ENCODE measurements at regions not wholly inside any gene's neighbourhood (a gene's known extent, or its start where the extent isn't known, plus 50 kb on each side); places are given as distances from the start of the nearest gene placed in this dataset.
"Not testable (repeated sequence)": the region's sequence is repeated elsewhere in the genome, so short reads cannot be mapped to it uniquely, and the experiment has no call there.

DNA sequence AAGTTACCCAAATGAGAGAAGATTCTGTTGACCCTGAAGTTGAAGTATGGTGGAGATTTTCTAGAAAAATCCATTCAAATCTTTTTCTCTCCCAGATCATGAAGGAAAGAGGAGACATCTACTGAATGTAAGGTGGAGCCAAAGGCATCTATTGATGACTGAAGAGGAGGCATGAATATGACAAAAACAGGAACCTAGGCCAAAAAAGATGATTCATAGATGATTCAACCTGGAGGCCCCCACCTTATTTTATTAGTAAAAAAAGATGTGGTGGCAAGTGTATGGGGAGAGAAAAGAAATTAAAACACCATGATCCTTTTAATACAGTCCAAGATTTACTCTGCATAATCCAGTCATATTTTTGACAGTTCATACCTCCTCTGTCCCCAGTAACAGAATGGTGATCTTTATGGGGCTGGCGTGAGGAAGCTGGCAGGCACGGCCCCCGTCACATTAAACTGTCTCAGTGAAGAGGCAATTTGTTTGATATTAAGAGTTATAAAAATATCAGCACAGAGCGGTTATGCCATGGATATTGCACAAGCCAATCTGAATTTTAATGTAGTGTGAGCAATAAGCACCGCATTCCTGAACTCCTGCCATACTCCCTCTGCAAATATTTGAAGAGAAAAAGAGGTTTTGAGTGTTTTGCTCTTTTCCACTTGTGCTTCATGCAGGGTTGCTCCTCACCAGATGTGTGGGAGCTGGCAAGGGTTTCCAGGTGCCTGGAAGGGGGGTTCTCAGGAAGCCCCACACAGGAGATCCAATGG, 94.4 kb downstream of the TRIM43 start:
- peak; percentile 43 for DNase-seq

DNA sequence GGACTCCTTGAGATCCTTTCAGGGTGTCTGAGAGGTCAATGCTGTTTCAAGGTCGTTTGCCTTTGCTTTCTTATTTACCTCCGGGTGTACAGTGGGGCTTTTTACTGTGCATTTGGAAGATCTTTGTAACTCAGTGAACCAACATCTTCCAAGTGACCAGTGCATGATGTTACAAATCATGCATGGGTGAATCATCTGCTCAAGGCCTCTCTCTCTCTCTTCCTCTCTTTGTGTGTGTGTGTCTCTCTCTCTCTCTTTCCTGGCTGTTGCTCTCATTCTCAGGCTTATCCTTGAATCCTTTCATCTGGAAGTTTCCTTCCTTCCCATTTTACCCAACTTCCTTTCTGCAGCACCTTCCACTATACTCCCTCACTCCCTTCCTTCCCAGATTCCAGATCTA, 96.1 kb downstream of the TRIM43 start:
- not testable (repeated sequence) for DNase-seq

DNA sequence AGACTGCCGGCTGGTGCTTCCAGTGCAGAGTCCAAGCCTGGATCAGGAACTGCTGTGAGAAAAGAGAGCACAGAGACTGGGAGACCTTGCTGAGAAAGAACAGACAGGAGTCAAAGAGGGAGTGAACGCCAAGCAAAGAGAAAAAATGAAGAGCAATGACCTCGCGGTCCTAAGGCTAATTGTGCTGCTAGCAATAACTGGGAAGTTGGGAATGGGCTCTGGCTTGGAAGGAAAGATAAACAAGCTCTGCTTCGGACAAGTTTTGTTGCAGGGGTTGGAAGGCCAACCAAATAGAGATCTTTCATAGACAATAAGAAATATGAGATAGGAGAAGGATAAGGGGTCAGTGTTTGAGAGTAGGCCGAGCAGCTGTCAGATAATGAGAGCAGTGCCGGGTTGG, 99.4 kb downstream of the TRIM43 start:
- not testable (repeated sequence) for DNase-seq

DNA sequence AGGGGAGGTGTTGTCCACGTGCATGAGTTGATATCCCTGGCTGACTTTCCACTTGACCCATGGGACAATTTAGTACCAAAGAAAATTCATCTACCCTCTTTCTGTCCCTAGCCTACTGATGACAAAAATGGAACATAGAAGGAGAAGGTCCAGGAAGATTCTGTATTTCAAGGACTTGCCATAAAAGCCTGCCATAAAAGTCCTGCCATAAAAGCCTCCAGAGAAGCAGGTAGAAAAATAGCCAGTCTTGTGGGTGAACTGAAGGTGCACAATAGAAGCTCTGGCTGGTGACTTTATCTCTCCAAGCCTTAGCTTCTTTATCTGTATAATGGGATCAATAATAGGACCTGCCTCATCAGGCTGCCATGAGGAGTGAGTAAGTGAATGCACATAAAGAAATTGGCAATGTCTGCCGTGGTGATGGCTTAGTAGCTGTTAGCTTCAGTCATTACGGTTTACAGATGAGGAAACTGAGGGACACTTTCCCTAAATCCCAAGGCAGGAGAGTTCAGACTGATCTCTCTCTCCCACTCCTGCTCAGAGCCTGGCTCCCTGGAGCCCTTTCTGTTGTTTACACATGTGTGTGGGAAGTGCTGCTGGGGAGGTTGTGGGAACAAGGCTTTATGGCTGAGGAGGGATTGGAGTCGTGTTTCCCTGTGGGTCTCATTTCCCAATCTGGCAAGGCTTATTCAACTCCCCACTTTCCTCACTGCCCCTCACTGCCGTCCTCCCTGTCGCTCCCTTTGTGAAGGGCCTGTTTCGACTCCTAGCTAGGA, 101.5 kb downstream of the TRIM43 start:
- not testable (repeated sequence) for DNase-seq

DNA sequence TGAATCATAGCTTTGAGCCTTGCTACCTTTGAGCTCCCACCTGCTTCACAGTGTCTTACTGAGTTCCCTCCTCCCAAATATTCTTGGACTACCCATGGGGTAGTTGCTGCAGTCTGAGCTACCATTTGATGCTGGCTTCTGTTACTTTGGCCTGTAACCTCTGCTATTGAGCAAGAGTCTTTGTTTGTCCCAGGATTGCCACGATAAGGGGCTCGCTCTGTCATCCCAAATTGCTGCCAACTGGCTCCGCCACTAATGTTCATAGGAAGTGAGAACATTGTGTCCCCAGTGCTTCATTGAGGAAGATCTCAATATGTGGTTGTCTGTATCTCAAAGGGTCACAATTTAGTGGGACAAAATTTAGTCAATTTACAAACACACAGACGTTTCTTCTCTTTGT, 103.8 kb downstream of the TRIM43 start:
- no peak for DNase-seq

DNA sequence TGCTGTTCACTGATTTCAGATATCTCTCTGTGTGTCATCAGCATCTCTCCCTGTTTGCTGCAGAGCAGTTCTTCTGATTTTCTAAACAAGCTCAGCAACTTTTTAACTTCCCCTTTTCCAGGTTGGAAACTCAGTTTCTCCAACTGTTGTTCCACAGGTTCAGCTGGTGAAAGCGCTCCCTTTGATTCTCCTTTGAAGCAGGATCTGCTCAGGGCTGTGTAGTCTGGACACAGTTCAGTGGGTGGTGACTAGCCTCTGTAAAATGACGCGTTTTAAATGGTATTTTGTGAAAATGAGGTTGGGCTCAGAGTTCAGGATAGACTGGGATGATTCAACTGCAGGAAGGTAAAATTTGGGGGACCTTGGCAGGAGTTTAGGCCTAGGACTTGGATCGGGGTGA, 106.3 kb downstream of the TRIM43 start:
- no peak for DNase-seq

DNA sequence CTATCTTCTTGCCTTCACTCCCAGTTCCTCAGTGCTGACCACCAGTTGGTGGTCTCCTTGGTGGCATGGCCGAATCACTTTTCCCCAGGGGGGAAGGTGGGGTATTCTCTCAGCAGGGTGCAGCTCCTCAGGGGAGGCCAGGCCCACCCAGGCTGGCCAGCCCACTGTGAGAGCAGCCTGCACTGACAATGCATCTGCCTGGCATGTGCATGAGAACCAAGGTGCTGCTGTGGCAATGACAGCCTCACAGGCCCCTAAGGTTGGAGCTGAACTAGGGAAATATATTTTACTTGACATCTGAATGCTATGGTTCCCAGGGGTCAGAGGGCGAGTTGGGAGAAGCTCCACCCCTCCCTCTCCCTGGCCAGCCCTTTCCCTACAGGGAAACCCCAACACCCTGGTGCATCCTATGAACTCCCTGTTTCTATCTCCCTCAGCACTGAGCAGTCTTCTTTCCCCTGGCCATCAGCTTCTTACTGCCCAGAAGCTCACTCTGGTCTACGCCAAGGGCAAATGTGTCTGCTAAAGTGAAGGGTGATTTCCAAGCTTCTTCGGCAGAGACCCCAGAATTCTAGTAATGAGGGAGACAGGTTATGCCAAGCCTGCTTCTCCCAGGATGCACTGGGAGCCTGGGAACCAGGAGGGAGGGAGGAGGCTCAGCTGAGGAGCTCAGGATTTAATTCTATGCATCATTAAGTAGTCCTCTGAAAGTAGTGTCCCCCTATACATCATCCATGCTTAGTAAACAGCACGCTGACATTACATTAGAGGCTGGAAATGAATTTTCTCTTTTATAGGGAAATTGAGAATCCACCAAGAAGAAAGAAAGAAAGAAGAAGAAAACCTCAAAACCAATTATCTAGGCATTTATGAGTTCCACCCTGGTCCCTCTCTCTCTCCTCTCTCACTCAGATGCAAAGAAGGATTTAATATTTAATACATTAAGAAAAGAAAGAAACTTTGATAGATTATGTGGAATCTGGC, 107.7 kb downstream of the TRIM43 start:
- not testable (repeated sequence) for DNase-seq

DNA sequence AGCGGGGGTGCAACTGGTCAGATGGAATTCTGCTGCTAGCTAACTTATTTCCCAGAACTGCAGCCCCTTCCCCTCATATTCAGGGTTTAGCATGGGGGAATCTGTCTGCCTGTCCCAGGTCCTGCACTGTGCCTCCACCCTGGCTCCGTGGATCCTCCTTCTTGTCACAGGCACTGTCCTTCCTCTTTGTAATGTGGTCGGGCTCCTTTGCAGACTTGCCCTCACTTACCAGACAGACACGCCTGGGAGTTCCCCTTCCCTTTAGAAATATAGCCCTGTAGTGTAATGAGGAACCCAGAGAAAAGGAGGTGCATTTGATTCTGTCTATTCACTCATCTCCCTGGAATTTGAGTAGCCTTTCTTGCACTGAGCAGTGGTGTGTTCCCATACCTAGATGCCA, 108.7 kb downstream of the TRIM43 start:
- DNase-seq = no peak

DNA sequence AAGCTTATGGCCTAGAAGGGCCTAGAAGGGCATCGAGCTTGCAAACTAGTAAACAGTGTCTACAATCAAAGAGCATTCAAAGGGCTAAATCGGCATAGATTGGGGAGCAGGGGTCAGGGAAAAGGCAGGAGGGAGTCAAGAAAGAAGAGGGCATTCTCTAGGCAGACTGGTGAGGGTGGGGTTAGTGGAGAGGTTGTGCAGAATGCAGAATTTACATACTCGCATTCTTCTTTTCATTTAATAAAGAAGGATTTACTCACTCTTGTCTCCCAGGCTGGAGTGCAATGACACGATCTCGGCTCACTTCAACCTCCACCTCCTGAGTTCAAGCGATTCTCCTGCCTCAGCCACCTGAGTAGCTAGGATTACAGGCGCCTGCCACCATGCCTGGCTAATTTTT, 110.7 kb downstream of the TRIM43 start:
- DNase-seq = no peak

DNA sequence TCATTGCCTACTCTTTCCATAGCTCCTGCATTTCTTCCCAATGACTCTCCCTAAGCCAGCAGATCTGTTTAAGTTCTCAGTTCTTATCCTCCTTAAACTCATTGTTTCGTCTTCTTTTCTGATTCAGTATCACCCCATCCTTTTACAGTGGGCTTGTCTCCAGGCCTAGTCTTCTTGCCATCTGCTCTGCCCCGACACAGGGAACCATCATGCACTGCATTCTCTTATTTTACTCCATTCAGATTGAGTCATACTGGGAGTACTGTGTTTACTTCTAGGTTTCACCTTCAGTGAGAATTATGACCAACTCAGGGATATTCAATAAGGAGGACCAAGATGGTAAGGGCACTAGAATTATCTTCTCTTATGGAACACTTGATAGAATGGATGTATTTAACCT, 115.4 kb downstream of the TRIM43 start:
- not testable (repeated sequence) for DNase-seq

DNA sequence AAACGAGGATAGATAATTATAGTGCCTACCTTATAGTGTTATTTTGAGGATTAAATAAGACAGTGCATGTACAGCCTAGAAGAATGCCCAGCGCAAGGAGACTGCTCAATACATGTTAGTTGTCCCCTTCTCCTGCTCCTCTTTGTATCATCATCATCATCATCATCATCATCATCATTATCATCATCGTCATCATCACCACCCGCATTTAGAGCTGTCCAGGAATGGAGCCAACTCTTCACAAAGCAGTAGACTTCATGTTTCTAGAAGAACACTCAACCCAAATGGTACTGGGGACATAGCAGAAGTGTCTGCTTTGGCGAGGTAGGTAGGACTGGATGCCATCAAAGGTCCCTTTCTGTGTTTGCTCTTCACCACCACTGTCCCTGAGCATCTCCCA, 116.0 kb downstream of the TRIM43 start:
- no peak for DNase-seq

DNA sequence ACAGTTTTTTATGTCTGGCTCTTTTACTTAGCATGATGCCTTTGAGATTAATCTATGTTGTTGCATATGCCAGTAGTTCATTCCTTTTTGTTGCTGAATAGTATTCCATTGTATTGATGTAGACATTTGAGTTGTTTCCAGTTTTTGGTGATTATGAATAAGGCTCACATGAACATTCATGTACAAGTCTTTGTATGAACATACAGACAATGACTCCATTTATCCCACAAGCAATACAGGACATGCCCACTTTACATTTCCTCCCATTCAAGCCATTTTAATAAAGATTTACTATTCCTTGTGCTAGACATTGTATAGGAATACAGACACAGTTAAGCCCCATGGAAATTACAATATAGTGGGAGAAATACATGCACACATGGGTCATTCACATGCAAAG, 118.0 kb downstream of the TRIM43 start:
- DNase-seq = no peak

DNA sequence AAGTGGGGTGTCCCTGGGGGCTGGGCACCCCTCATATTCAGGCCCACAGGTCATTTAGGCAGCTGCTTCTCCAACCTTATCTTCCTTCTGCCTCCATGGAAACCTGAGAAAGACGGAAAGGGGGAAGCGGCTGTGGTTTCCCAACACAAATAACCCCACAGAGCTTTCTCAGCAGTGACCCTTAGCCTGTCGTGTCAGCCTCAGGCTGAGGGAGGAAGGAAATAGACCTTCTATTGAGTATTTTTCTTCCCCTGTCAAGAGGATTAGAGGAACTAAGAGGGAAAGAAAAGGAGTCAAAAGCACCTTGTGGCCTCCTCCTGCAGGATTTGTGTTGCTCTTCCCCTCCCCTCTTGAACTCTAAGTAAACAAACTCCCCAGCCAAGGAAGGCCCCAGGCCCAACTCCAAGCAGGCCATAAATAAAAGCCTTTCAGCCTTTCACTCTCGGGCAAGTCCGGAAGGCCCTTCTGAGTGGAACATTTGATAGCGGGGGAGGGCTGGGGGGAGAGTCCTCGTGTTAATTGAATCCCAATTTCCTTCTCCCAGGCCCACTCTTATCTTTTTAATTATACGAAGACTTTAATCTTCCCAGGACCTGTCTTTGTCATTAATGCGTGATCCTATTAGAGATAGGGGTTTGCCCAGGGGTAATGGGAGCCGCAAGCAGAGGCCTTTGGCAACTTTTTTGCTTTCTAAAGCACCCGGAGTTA, 121.8 kb downstream of the TRIM43 start:
- DNase-seq = not testable (repeated sequence)

DNA sequence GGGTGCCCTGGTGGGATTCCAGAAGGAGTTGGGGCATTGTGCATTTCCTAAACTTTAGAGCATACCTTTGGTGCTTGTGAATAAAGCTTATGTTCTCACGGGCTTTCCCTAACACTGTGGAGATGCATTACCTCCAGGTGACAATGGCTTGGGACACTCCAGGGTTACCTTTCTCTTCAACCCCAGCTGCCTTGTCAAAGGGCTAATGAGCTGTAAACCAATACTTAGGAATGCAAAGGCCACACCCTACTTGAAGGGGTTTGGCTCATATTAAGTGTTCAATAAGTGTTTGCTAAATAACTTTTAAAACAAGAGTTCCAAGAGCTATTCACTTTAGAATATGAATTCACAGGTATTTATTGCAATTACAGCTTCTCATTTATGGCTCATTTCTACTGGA, 122.6 kb downstream of the TRIM43 start:
- DNase-seq = not testable (repeated sequence)

DNA sequence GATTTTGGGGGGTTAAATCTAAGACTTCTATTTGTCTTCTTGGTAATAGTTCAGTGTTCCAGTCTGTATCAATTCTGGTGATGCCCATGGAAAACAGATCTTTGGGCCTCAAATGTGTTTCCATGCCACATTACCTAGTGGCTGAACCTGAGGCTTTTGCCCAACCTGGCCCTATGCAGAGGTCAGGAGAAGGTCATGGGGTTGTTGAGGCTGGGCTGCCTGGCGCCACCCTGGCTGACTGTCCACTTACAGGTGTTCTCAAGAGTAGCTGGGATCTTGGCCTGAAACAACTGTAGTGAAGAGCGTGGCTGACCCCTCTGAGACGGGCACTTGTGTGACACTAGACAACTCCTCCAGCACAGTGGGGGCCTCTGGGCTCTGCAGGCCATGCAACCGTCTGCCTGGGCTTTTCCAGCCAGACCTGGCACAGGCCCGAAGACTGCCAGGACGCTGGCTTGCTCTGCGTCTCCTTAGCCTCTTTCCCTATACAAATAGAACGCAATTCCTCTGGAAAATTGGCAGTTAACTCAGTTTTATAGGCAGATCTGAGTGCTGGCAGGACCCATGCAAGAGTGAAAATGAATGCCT, 127.8 kb downstream of the TRIM43 start:
- no peak for DNase-seq

DNA sequence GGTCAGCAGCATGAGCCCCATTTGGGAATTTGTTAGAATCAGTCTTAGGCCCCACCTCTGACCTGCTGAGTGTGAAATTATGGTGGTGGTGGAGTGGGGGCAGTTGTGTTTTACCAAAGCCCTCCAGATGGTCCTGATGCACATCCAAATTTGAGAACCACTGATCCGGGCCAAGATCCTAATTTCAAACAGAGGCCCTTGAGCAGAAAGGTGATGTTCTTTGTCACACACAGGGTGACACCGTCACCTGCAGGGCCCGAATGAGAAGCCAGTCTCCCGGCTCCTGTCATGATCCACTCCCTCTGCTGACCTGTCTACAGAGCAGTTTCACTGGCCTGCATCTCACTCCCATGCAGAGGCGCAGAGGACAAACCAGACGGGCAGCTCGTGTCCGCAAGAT, 129.9 kb downstream of the TRIM43 start:
- DNase-seq = no peak

DNA sequence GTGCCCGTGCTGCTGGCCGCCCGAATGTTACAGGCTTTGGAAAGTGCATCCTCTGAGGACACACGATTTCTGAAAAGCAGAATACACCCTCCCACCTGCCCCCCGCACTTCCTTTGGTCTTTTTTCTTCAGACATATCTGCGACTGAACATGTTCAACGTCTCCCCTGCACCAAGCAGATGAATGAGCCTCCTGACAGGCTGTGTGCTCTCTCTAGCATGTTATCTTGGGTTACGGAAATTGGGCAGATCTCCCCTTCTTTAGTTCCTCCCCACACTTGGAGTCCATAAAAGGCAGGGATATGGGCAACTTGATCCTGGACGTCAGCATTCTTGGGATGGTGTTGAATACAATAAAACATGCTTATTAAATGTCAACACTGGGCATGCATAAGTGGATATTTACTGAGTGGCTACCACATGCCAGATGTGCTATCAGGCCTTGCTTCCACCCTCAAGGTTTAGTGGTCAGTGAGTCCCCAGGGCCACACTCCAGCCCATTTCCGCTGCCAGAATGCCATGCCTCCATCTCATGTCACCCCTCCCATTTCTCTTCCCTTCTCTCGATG, 130.4 kb downstream of the TRIM43 start:
- DNase-seq = no peak

DNA sequence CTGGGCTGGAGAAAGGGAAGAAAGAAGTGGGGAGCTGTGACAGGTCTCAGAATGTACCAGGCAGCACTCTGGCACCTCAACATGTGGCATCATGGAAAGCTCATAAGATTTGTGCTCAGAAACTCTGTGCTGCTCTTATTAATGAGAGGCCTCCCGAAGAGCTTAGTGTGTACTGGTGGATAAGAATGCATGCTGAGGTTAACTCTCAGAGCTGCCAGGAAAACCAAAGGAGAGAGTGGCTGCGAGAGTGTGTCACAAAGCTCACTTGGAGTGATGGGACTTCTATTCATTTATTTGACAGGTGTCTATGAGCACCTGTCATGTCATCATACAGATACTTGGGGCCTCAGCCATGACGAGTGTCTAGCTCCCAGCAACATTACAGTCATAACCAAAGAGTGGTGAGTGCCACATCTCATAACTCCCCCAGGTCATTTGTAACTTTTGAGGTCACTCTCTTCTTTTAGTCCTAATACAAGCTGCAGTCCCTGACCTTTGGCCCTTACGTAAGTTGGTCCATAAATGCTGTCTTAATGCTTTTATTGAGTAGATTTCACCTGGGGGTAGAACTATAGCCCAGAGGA, 131.9 kb downstream of the TRIM43 start:
- peak; percentile 19 for DNase-seq

DNA sequence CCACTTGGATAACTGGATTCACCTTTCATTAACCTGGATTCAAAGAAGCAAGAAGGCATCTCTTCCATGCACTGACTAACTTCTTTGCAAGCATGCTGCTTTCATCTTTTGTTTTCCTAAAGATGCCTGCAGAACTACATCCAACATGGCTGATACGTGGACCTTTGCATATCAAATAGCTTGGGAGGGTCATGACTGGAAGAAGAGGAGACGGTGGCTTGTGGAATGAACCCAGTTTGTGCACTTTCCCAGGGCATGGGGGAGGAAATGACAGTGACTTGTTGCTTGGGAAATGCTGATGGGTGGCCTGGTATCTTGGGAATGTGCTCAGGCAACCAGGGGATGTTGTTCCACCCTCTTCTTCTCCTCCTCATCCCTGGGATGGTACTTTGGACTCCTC, 133.4 kb downstream of the TRIM43 start:
- DNase-seq = not testable (repeated sequence)

DNA sequence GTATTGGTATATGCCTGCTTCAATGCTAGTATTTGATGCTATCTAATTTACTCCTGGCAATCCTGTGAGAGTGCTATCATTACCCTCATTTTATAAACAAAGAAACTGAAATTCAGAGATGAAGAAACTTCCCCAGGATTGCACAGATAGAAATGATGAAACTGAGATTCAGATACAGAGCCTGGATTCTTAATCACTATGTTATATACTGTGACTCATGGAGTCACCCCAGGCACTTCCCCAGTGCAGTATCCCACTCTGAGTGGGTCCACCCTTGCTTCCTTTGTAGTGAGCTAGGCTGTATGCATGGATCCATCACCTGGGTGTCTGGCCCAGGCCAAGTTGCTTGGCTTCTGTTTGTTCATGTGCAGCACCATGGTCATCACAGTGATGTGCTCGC, 133.9 kb downstream of the TRIM43 start:
- DNase-seq = not testable (repeated sequence)

DNA sequence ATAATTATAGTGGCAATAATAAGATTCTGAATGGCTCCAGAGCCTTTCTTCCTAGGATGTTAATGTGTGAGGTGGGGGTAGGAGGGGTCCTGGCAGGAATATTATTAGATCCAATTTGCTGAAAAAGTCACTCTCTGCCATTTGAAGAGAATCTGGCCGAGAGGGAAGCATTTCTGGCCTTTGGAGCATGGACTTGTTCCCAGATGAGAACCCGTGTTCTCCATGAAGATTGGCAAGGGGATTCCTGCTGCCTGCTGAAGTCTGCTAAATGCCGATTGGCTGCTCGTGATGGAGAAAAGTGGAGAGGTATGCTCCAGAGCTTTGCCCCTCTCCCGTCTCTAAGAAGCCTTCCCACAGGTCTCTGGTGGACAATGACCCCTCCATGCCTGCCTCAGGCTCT, 135.6 kb downstream of the TRIM43 start:
- DNase-seq = not testable (repeated sequence)

All from DMS53 (cell line).